ENCODE measurements at regions not wholly inside any gene's neighbourhood (a gene's known extent, or its start where the extent isn't known, plus 50 kb on each side); places are given as distances from the start of the nearest gene placed in this dataset.

GRCh38 chr6:133814797-133815196 lies 74.1 kb upstream of the TCF21 start:
- Histone ChIP-seq H4K91ac (replicated peaks; ENCODE audit: insufficient read length, low read length) (no peak overlapping the region), H3K36me3 (ENCODE audit: control insufficient read depth in 2 of 4, insufficient read depth in 4 of 4, low read length in 3 of 4) (no peaks in the 10 kb centered on the region), H3K79me2 (ENCODE audit: control insufficient read depth in 1 of 2, insufficient read depth in 2 of 2, low read length in 2 of 2) (no peaks in the 10 kb centered on the region), H4K20me1 (replicated peaks in 1 of 2; ENCODE audit: control insufficient read depth in 1 of 2, insufficient read depth in 2 of 2, low read length in 2 of 2) (no peaks in the 10 kb centered on the region), H4K8ac (ENCODE audit: extremely low read depth, insufficient read depth, low read length) (no peak overlapping the region), H3K79me1 (ENCODE audit: low read depth, low read length) (no peaks in the 10 kb centered on the region), H3K9me3 (ENCODE audit: insufficient read depth in 2 of 2, low read depth in 1 of 2, low read length in 1 of 2) (peaks cover 9 to 10% of the 10 kb centered on the region in 2 experiments; a peak in 2 of 4 replicates), H2BK20ac (ENCODE audit: low read length) (no peak overlapping the region), H3K23me2 (ENCODE audit: low read depth, low read length) (no peaks in the 10 kb centered on the region), H2BK15ac (ENCODE audit: low read length) (no peak overlapping the region), H3K4me2 (ENCODE audit: insufficient read depth in 1 of 2, low read depth in 2 of 2, low read length in 2 of 2) (no peak overlapping the region), H3K56ac (replicated peaks; ENCODE audit: insufficient read length, low read depth, low read length) (no peak overlapping the region), H3K23ac (ENCODE audit: insufficient read length) (no peak overlapping the region), H3K18ac (ENCODE audit: extremely low read depth, low read length) (no peak overlapping the region), H3K4me3 (ENCODE audit: extremely low read depth in 1 of 4, insufficient read depth in 2 of 4, low read depth in 3 of 4, low read length in 4 of 4) (no peak overlapping the region), H2AK5ac (ENCODE audit: low read depth, low read length) (no peak overlapping the region), H3K9ac (replicated peaks in 1 of 4; ENCODE audit: extremely low read depth in 1 of 4, low read depth in 3 of 4, low read length in 3 of 4) (no peak overlapping the region), H2BK12ac (ENCODE audit: low read depth, low read length) (no peak overlapping the region), H3K27ac (ENCODE audit: low read depth, low read length) (no peak overlapping the region), H2AFZ (ENCODE audit: low read length) (no peak overlapping the region), H2BK120ac (replicated peaks; ENCODE audit: low read depth, low read length) (no peak overlapping the region), H3K4ac (replicated peaks; ENCODE audit: insufficient read length, low read depth, low read length) (no peak overlapping the region), H3K14ac (ENCODE audit: insufficient read length) (no peak overlapping the region), H2BK5ac (ENCODE audit: low read depth, low read length) (no peak overlapping the region), H3K4me1 (replicated peaks in 1 of 4; ENCODE audit: control insufficient read depth in 3 of 4, insufficient read depth in 4 of 4, low read length in 3 of 4) (no peaks in the 10 kb centered on the region), H3K27me3 (replicated peaks in 1 of 4; ENCODE audit: control insufficient read depth in 3 of 4, extremely low read depth in 1 of 4, insufficient read depth in 3 of 4, low read length in 3 of 4) (no peaks in the 10 kb centered on the region), H4K5ac (ENCODE audit: insufficient read length, low read depth, low read length) (no peak overlapping the region)
- 62% methylated on average over 1 of the region's 1 CpG; no CpG with 5 or more reads in 1 of the 2 experiments for WGBS, 2 experiments (ENCODE audit: extremely low coverage in 1 of 2, insufficient coverage in 1 of 2, insufficient read length in 1 of 2, insufficient replicate concordance in 2 of 2, low coverage in 1 of 2, low lambda C conversion rate in 2 of 2, missing lambda C conversion rate in 1 of 2)
- no peak for FAIRE-seq
- DNase-seq (ENCODE audit: low read depth in 1 of 2, low spot score in 2 of 2): no peak
- POLR2A ChIA-PET (ENCODE audit: partially characterized antibody): no interaction called here
- CTCF ChIA-PET (ENCODE audit: partially characterized antibody): interaction anchor here (1.0 to 5.4 kb wide), 4 partner anchors 10 to 296 kb away, joined by 3 to 48 read pairs (median 4); no protein-coding TSS in a partner anchor
- TF ChIP-seq JUN (IDR thresholded peaks at IDR 0.05; ENCODE audit: low read depth, low read length) (no peak), BRCA1 (IDR thresholded peaks at IDR 0.05; ENCODE audit: low read depth, low read length) (no peak), PHF8 (conservative IDR thresholded peaks at IDR 0.05; ENCODE audit: low read depth, low read length) (no peak), FOSL1 (IDR thresholded peaks at IDR 0.05; ENCODE audit: insufficient read depth, low read depth, low read length) (no peak), NRF1 (IDR thresholded peaks at IDR 0.05; ENCODE audit: low read depth, low read length) (no peak), HDAC6 (IDR thresholded peaks at IDR 0.05; ENCODE audit: low read depth, low read length) (no peak), RAD21 (IDR thresholded peaks at IDR 0.05 in 1 of 2, conservative IDR thresholded peaks at IDR 0.05 in 1 of 2; ENCODE audit: low read depth in 2 of 2, low read length in 2 of 2) (no peak), SIRT6 (IDR thresholded peaks at IDR 0.05; ENCODE audit: low read length) (no peak), GABPA (IDR thresholded peaks at IDR 0.05; ENCODE audit: borderline replicate concordance, insufficient read depth, low read length) (no peak), HDAC2 (IDR thresholded peaks at IDR 0.05; ENCODE audit: borderline replicate concordance in 1 of 2, low read depth in 2 of 2, low read length in 2 of 2) (no peak), TCF12 (IDR thresholded peaks at IDR 0.05; ENCODE audit: low read depth, low read length) (no peak), ATF2 (IDR thresholded peaks at IDR 0.05; ENCODE audit: low read length) (no peak), ZNF274 (IDR thresholded peaks at IDR 0.05; ENCODE audit: borderline replicate concordance, extremely low read depth, low read length) (no peak)

Data from H1 (cell line).